GM10266 (cell line): ENCODE measurements at regions not wholly inside any gene's neighbourhood (a gene's known extent, or its start where the extent isn't known, plus 50 kb on each side); places are given as distances from the start of the nearest gene placed in this dataset.

Experiments
- DNase-seq: peaks from one replicate; pipeline ENCODE4 v3.0.0; 2012; ENCODE audit errors: extremely low spot score
- CTCF ChIP-seq: IDR thresholded peaks from 2 replicates; pipeline ENCODE4 v1.5.1; 2012; ENCODE audit warnings: mild to moderate bottlenecking, low read depth; ENCODE audit not compliant: control insufficient read depth, insufficient read depth; ENCODE audit errors: missing control alignments

GRCh38 chr1:50268049-50268448 is 155.2 kb downstream of the DMRTA2 start:
- DNase-seq = no peak
- no peak for TF ChIP-seq CTCF

- TF ChIP-seq CTCF = no peak
- DNase-seq = no peak
These were observed 156.7 kb downstream of the DMRTA2 start for GRCh38 chr1:50266509-50266908.

GRCh38 chr1:50265790-50266314 is 157.1 kb downstream of the ELAVL4 start:
- no peak for DNase-seq
- TF ChIP-seq CTCF = no peak

GRCh38 chr1:50264590-50264989 is 155.9 kb downstream of the ELAVL4 start:
- no peak for DNase-seq
- TF ChIP-seq CTCF = no peak

GRCh38 chr1:50262436-50262835 is 153.7 kb downstream of the ELAVL4 start:
- no peak for TF ChIP-seq CTCF
- DNase-seq = no peak

GRCh38 chr1:50261951-50262350 is 153.2 kb downstream of the ELAVL4 start:
- no peak for TF ChIP-seq CTCF
- DNase-seq = no peak

- TF ChIP-seq CTCF = no peak
- no peak for DNase-seq
These were observed 149.4 kb downstream of the ELAVL4 start for GRCh38 chr1:50257940-50258685.
